Mucosa of descending colon (tissue), 3 donors: ENCODE measurements at regions not wholly inside any gene's neighbourhood (a gene's known extent, or its start where the extent isn't known, plus 50 kb on each side); places are given as distances from the start of the nearest gene placed in this dataset.
"Not testable (repeated sequence)": the region's sequence is repeated elsewhere in the genome, so short reads cannot be mapped to it uniquely, and the experiment has no call there.

Experiments used
- ATAC-seq: fragments of 200-7000 bp; cut with Tn5 transposase; one replicate; pipeline ENCODE4 v1.9.1; 2020; ENCODE audit warnings: mild to moderate bottlenecking, moderate library complexity
- DNase-seq, 3 donors: peaks; one replicate each; pipeline ENCODE4 v3.0.0-alpha.2; 2020
- H3K36me3 ChIP-seq: fragments of 200-600 bp; one replicate; pipeline ENCODE4 v1.8.0; 2021; ENCODE audit warnings: low read depth, mild to moderate bottlenecking
- H3K4me1 ChIP-seq: fragments of 200-600 bp; one replicate; pipeline ENCODE4 v1.8.0; 2021; ENCODE audit warnings: low read depth, mild to moderate bottlenecking
- H3K4me3 ChIP-seq: fragments of 200-600 bp; one replicate; pipeline ENCODE4 v1.8.0; 2021; ENCODE audit warnings: mild to moderate bottlenecking
- H3K9me3 ChIP-seq: fragments of 200-600 bp; one replicate; pipeline ENCODE4 v1.8.0; 2021; ENCODE audit warnings: mild to moderate bottlenecking
- intact Hi-C, 2 donors: fragments of 100-400 bp; cut with DNase I in 1 of 2; cut with micrococcal nuclease in 1 of 2; formaldehyde crosslinking; loops; one replicate each; pipeline versions ENCODE4 v1.11.0 to v1.11.1; 2022; cut with DNase I, micrococcal nuclease
- TF ChIP-seq, protein P1 (sequence below): fragments of 200-600 bp; IDR thresholded peaks from one replicate; pipeline ENCODE4 v1.8.0; 2022; ENCODE audit warnings: antibody characterized with exemption, mild to moderate bottlenecking
- donor health status: DM: no; HTN: no; CAD: no; lungs with moderate emphysema.
- donor health status: DM: no; HTN: no; CAD: no.
- donor health status: DM: no; HTN: yes; CAD: no.

- TF ChIP-seq, protein P1, sequence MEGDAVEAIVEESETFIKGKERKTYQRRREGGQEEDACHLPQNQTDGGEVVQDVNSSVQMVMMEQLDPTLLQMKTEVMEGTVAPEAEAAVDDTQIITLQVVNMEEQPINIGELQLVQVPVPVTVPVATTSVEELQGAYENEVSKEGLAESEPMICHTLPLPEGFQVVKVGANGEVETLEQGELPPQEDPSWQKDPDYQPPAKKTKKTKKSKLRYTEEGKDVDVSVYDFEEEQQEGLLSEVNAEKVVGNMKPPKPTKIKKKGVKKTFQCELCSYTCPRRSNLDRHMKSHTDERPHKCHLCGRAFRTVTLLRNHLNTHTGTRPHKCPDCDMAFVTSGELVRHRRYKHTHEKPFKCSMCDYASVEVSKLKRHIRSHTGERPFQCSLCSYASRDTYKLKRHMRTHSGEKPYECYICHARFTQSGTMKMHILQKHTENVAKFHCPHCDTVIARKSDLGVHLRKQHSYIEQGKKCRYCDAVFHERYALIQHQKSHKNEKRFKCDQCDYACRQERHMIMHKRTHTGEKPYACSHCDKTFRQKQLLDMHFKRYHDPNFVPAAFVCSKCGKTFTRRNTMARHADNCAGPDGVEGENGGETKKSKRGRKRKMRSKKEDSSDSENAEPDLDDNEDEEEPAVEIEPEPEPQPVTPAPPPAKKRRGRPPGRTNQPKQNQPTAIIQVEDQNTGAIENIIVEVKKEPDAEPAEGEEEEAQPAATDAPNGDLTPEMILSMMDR, result no peak
- Histone ChIP-seq H3K9me3 (peaks cover 25% of the 10 kb centered on the region), H3K4me3 (no peak overlapping the region), H3K36me3 (no peaks in the 10 kb centered on the region), H3K4me1 (no peaks in the 10 kb centered on the region)
- no peak for ATAC-seq
- intact Hi-C loops, result no loop called here
- no peak for DNase-seq
These were observed 663.3 kb upstream of the ADGRB3 start for GRCh38 chr6:67971812-67972211.

DNA sequence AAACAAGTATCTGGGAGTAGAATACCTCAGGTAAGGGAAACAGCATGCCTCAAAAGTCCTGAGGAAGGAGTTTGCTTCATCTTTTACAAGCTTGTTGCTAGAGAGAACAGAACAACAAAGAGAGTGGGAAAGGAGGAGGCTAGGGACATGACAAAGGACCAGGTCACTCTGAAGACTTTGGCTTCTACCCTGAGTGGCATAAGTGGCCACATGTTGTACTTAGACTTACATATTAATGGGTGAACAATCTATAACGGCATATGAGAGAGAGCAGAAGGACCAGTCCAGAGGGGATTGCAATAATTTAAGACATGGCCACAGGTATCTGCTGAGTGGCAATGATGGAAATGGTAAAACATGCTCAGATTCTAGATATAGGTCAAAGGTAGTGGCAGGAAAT is 668.3 kb upstream of the ADGRB3 start:
- Histone ChIP-seq H3K36me3 (no peaks in the 10 kb centered on the region), H3K4me1 (no peaks in the 10 kb centered on the region), H3K4me3 (no peak overlapping the region), H3K9me3 (peaks cover 19% of the 10 kb centered on the region)
- ATAC-seq (no peak), DNase-seq (no peak)
- TF ChIP-seq, protein P1, result no peak
- intact Hi-C loops, result no loop called here

- H3K9me3 ChIP-seq, result peaks cover 40% of the 10 kb centered on the region
- DNase-seq, result no peak
- no peak for ATAC-seq
- TF ChIP-seq, protein P1, result no peak
- intact Hi-C loops, result no loop called here
- H3K4me1 ChIP-seq, result no peaks in the 10 kb centered on the region
- no peaks in the 10 kb centered on the region for H3K36me3 ChIP-seq
- H3K4me3 ChIP-seq, result no peak overlapping the region
These were observed 678.7 kb upstream of the ADGRB3 start for GRCh38 chr6:67956352-67956751.

DNA sequence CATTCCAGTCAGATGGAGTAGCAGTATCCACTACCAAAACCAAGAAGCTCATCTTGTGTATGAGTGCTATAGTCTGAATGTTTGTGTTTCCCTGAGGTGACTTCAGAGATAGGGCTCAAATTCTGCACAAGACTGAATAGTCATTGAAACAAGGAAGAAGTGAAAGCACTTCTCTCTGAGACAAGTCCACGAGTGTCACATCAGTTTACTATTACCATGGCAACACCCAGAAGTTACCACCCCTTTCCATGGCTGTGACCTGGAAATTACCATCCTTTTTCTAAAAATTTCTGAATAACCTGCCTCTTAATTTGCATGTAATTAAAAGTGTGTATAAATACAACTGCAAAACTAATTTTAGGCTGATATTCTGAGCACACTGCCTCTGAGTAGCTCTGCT is 682.1 kb upstream of the ADGRB3 start:
- no peaks in the 10 kb centered on the region for H3K4me1 ChIP-seq
- intact Hi-C loops, result no loop called here
- H3K9me3 ChIP-seq, result peaks cover 51% of the 10 kb centered on the region
- TF ChIP-seq, protein P1, result no peak
- H3K36me3 ChIP-seq, result no peaks in the 10 kb centered on the region
- DNase-seq (no peak), ATAC-seq (no peak)
- no peak overlapping the region for H3K4me3 ChIP-seq

DNA sequence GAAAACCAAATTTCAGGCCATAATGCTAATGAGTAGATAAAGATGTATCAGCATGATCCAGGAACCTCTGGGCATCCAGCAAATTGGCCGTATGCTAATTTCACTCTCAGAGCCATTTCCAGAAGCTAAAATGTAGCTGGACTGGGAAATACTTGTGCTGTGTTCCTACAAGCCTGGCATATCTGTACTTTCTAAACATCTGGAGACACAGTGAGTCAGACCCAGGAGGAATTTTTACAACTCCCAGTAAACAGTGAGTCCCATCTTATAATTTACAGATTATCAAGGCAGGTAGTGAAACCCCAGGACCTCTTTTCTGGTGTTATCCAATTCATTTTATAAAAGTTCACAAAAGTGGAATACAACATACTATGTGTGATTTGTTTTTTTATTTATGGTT is 683.0 kb upstream of the ADGRB3 start:
- Histone ChIP-seq H3K4me3 (no peak overlapping the region), H3K36me3 (no peaks in the 10 kb centered on the region), H3K4me1 (no peaks in the 10 kb centered on the region), H3K9me3 (peaks cover 53% of the 10 kb centered on the region)
- TF ChIP-seq, protein P1, result no peak
- DNase-seq, result no peak
- ATAC-seq, result no peak
- intact Hi-C loops, result no loop called here

DNA sequence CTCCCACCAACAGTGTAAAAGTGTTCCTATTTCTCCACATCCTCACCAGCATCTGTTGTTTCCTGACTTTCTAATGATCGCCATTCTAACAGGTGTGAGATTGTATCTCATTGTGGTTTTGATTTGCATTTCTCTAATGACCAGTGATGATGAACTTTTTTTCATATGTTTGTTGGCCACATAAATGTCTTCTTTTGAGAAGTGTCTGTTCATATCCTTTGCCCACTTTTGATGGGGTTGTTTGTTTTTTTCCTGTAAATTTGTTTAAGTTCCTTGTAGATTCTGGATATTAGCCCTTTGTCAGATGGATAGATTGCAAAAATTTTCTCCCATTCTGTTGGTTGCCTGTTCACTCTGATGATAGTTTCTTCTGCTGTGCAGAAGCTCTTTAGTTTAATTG is 687.3 kb upstream of the ADGRB3 start:
- H3K4me1 ChIP-seq, DNase-seq, ATAC-seq, H3K36me3 ChIP-seq, intact Hi-C loops, H3K4me3 ChIP-seq: not testable (repeated sequence)
- H3K9me3 ChIP-seq, result peaks cover 30% of the 10 kb centered on the region
